ENCODE measurements at regions not wholly inside any gene's neighbourhood (a gene's known extent, or its start where the extent isn't known, plus 50 kb on each side); places are given as distances from the start of the nearest gene placed in this dataset.

- 38 to 47% methylated on average over 2 of the region's 2 CpGs for WGBS, 2 experiments (ENCODE audit: low coverage in 1 of 2, low lambda C conversion rate in 2 of 2, missing lambda C conversion rate in 2 of 2)
Observed at GRCh38 chr3:187445356-187445755, 77.2 kb downstream of the RTP4 start.

GRCh38 chr3:187434524-187434923 is 66.3 kb downstream of the RTP4 start:
- Histone ChIP-seq H3F3A (ENCODE audit: insufficient read depth) (no peaks in the 10 kb centered on the region), H2AFZ (no peak overlapping the region), H3K79me2 (ENCODE audit: insufficient read depth) (no peaks in the 10 kb centered on the region), H3K4me2 (ENCODE audit: unreplicated experiment) (no peak overlapping the region), H3K36me3 (ENCODE audit: low read depth) (no peaks in the 10 kb centered on the region), H4K20me1 (ENCODE audit: insufficient read depth) (no peaks in the 10 kb centered on the region), H3K9me3 (ENCODE audit: low read depth) (no peaks in the 10 kb centered on the region), H3K4me1 (ENCODE audit: insufficient read depth) (no peaks in the 10 kb centered on the region), H3K27me3 (replicated peaks; ENCODE audit: insufficient read depth) (no peaks in the 10 kb centered on the region; the same call in 1 of the 2 replicates), H3K27ac (no peak overlapping the region), H3K4me3 (no peak overlapping the region), H3K9me2 (ENCODE audit: insufficient read depth) (no peaks in the 10 kb centered on the region), H3K9ac (no peak overlapping the region)
- in situ Hi-C loops (cut with MboI): no loop called here
- TF ChIP-seq EZH2phosphoT487 (IDR thresholded peaks at IDR 0.05; ENCODE audit: insufficient read depth, low read depth) (no peak), EZH2 (IDR thresholded peaks at IDR 0.05; ENCODE audit: insufficient read depth, poor library complexity, severe bottlenecking) (no peak)
- DNase-seq: no peak
- WGBS, 2 experiments (ENCODE audit: low coverage in 1 of 2, low lambda C conversion rate in 2 of 2, missing lambda C conversion rate in 2 of 2): 15 to 16% methylated on average over 2 of the region's 2 CpGs

More at GRCh38 chr3:187445356-187445755, 77.2 kb downstream of the RTP4 start:
- DNase-seq: no peak
- Histone ChIP-seq H3K27me3 (replicated peaks; ENCODE audit: insufficient read depth) (peaks cover 10% of the 10 kb centered on the region; the same call in 1 of the 2 replicates), H3K79me2 (ENCODE audit: insufficient read depth) (no peaks in the 10 kb centered on the region), H4K20me1 (ENCODE audit: insufficient read depth) (no peaks in the 10 kb centered on the region), H3K4me2 (ENCODE audit: unreplicated experiment) (no peak overlapping the region), H3K4me1 (ENCODE audit: insufficient read depth) (no peaks in the 10 kb centered on the region), H3K9ac (no peak overlapping the region), H3K4me3 (no peak overlapping the region), H3K27ac (no peak overlapping the region), H3K9me3 (ENCODE audit: low read depth) (no peaks in the 10 kb centered on the region), H3F3A (ENCODE audit: insufficient read depth) (no peaks in the 10 kb centered on the region), H3K36me3 (ENCODE audit: low read depth) (no peaks in the 10 kb centered on the region), H3K9me2 (ENCODE audit: insufficient read depth) (no peaks in the 10 kb centered on the region), H2AFZ (no peak overlapping the region)
- in situ Hi-C loops (cut with MboI): no loop called here
- no peak for TF ChIP-seq EZH2 (IDR thresholded peaks at IDR 0.05; ENCODE audit: insufficient read depth, poor library complexity, severe bottlenecking)
- no peak for TF ChIP-seq EZH2phosphoT487 (IDR thresholded peaks at IDR 0.05; ENCODE audit: insufficient read depth, low read depth)

GRCh38 chr3:187430576-187430975 is 62.4 kb downstream of the RTP4 start:
- TF ChIP-seq EZH2phosphoT487 (IDR thresholded peaks at IDR 0.05; ENCODE audit: insufficient read depth, low read depth): no peak
- no peak for TF ChIP-seq EZH2 (IDR thresholded peaks at IDR 0.05; ENCODE audit: insufficient read depth, poor library complexity, severe bottlenecking)
- 33 to 36% methylated on average over 5 of the region's 5 CpGs for WGBS, 2 experiments (ENCODE audit: low coverage in 1 of 2, low lambda C conversion rate in 2 of 2, missing lambda C conversion rate in 2 of 2)
- no peak overlapping the region for H3K4me2 ChIP-seq (ENCODE audit: unreplicated experiment)
- in situ Hi-C loops (cut with MboI): no loop called here
- H3K79me2 ChIP-seq (ENCODE audit: insufficient read depth): no peaks in the 10 kb centered on the region
- H3K27me3 ChIP-seq (replicated peaks; ENCODE audit: insufficient read depth): no peaks in the 10 kb centered on the region; the same call in 1 of the 2 replicates
- no peak overlapping the region for H2AFZ ChIP-seq
- no peak for DNase-seq
- H3K27ac ChIP-seq: no peak overlapping the region
- H3K4me3 ChIP-seq: no peak overlapping the region
- H3K4me1 ChIP-seq (ENCODE audit: insufficient read depth): no peaks in the 10 kb centered on the region
- no peaks in the 10 kb centered on the region for H3F3A ChIP-seq (ENCODE audit: insufficient read depth)
- H3K9me2 ChIP-seq (ENCODE audit: insufficient read depth): no peaks in the 10 kb centered on the region
- no peak overlapping the region for H3K9ac ChIP-seq
- H3K36me3 ChIP-seq (ENCODE audit: low read depth): no peaks in the 10 kb centered on the region
- no peaks in the 10 kb centered on the region for H4K20me1 ChIP-seq (ENCODE audit: insufficient read depth)
- no peaks in the 10 kb centered on the region for H3K9me3 ChIP-seq (ENCODE audit: low read depth)
